ENCODE measurements at regions not wholly inside any gene's neighbourhood (a gene's known extent, or its start where the extent isn't known, plus 50 kb on each side); places are given as distances from the start of the nearest gene placed in this dataset.

- TF ChIP-seq CEBPB (IDR thresholded peaks at IDR 0.05) (no peak), RAD21 (IDR thresholded peaks at IDR 0.05; ENCODE audit: low read depth) (no peak), CREB1 (IDR thresholded peaks at IDR 0.05; ENCODE audit: low read depth) (no peak), YY1 (IDR thresholded peaks at IDR 0.05; ENCODE audit: low read depth) (no peak), TEAD4 (IDR thresholded peaks at IDR 0.05) (no peak), USF1 (IDR thresholded peaks at IDR 0.05) (no peak), MAX (IDR thresholded peaks at IDR 0.05) (no peak), FOXM1 (IDR thresholded peaks at IDR 0.05; ENCODE audit: borderline replicate concordance, low read depth) (no peak), EP300 (IDR thresholded peaks at IDR 0.05; ENCODE audit: borderline replicate concordance) (no peak), EGR1 (IDR thresholded peaks at IDR 0.05) (no peak), REST (IDR thresholded peaks at IDR 0.05; ENCODE audit: low read depth) (no peak), ZBTB7A (IDR thresholded peaks at IDR 0.05; ENCODE audit: low read depth) (no peak), TAF1 (IDR thresholded peaks at IDR 0.05; ENCODE audit: low read depth) (no peak), NFIC (IDR thresholded peaks at IDR 0.05) (no peak), TCF12 (IDR thresholded peaks at IDR 0.05; ENCODE audit: low read depth) (no peak)
These were observed 282.1 kb downstream of the RPLP1 start for GRCh38 chr15:69734699-69735098.

GRCh38 chr15:69735121-69735520 is 282.5 kb downstream of the RPLP1 start:
- no peak for TF ChIP-seq CEBPB (IDR thresholded peaks at IDR 0.05)
- no peak for TF ChIP-seq RAD21 (IDR thresholded peaks at IDR 0.05; ENCODE audit: low read depth)
- no peak for TF ChIP-seq FOXM1 (IDR thresholded peaks at IDR 0.05; ENCODE audit: borderline replicate concordance, low read depth)
- no peak for TF ChIP-seq ZBTB7A (IDR thresholded peaks at IDR 0.05; ENCODE audit: low read depth)
- no peak for TF ChIP-seq EP300 (IDR thresholded peaks at IDR 0.05; ENCODE audit: borderline replicate concordance)
- TF ChIP-seq NFIC (IDR thresholded peaks at IDR 0.05), result no peak
- no peak for TF ChIP-seq TAF1 (IDR thresholded peaks at IDR 0.05; ENCODE audit: low read depth)
- TF ChIP-seq USF1 (IDR thresholded peaks at IDR 0.05), result no peak
- TF ChIP-seq REST (IDR thresholded peaks at IDR 0.05; ENCODE audit: low read depth), result no peak
- TF ChIP-seq TEAD4 (IDR thresholded peaks at IDR 0.05), result no peak
- no peak for TF ChIP-seq YY1 (IDR thresholded peaks at IDR 0.05; ENCODE audit: low read depth)
- TF ChIP-seq MAX (IDR thresholded peaks at IDR 0.05), result no peak
- no peak for TF ChIP-seq TCF12 (IDR thresholded peaks at IDR 0.05; ENCODE audit: low read depth)
- no peak for TF ChIP-seq EGR1 (IDR thresholded peaks at IDR 0.05)
- no peak for TF ChIP-seq CREB1 (IDR thresholded peaks at IDR 0.05; ENCODE audit: low read depth)

- TF ChIP-seq REST (IDR thresholded peaks at IDR 0.05; ENCODE audit: low read depth) (no peak), CREB1 (IDR thresholded peaks at IDR 0.05; ENCODE audit: low read depth) (no peak), USF1 (IDR thresholded peaks at IDR 0.05) (no peak), YY1 (IDR thresholded peaks at IDR 0.05; ENCODE audit: low read depth) (no peak), CEBPB (IDR thresholded peaks at IDR 0.05) (no peak), TEAD4 (IDR thresholded peaks at IDR 0.05) (no peak), EGR1 (IDR thresholded peaks at IDR 0.05) (no peak), RAD21 (IDR thresholded peaks at IDR 0.05; ENCODE audit: low read depth) (no peak), FOXM1 (IDR thresholded peaks at IDR 0.05; ENCODE audit: borderline replicate concordance, low read depth) (no peak)
These were observed 283.5 kb downstream of the RPLP1 start for GRCh38 chr15:69736161-69736560.

- no peak for TF ChIP-seq USF1 (IDR thresholded peaks at IDR 0.05)
- no peak for TF ChIP-seq CEBPB (IDR thresholded peaks at IDR 0.05)
- no peak for TF ChIP-seq YY1 (IDR thresholded peaks at IDR 0.05; ENCODE audit: low read depth)
- no peak for TF ChIP-seq TCF12 (IDR thresholded peaks at IDR 0.05; ENCODE audit: low read depth)
- TF ChIP-seq EGR1 (IDR thresholded peaks at IDR 0.05), result no peak
- no peak for TF ChIP-seq CREB1 (IDR thresholded peaks at IDR 0.05; ENCODE audit: low read depth)
- TF ChIP-seq REST (IDR thresholded peaks at IDR 0.05; ENCODE audit: low read depth), result no peak
- no peak for TF ChIP-seq TEAD4 (IDR thresholded peaks at IDR 0.05)
- no peak for TF ChIP-seq FOXM1 (IDR thresholded peaks at IDR 0.05; ENCODE audit: borderline replicate concordance, low read depth)
- TF ChIP-seq ZBTB7A (IDR thresholded peaks at IDR 0.05; ENCODE audit: low read depth), result no peak
- TF ChIP-seq NFIC (IDR thresholded peaks at IDR 0.05), result no peak
- TF ChIP-seq MAX (IDR thresholded peaks at IDR 0.05), result no peak
- TF ChIP-seq TAF1 (IDR thresholded peaks at IDR 0.05; ENCODE audit: low read depth), result no peak
- TF ChIP-seq RAD21 (IDR thresholded peaks at IDR 0.05; ENCODE audit: low read depth), result no peak
These were observed 285.3 kb downstream of the RPLP1 start for GRCh38 chr15:69737916-69738315.

Measured in Ishikawa (cell line).